ENCODE measurements at regions not wholly inside any gene's neighbourhood (a gene's known extent, or its start where the extent isn't known, plus 50 kb on each side); places are given as distances from the start of the nearest gene placed in this dataset.

DNA sequence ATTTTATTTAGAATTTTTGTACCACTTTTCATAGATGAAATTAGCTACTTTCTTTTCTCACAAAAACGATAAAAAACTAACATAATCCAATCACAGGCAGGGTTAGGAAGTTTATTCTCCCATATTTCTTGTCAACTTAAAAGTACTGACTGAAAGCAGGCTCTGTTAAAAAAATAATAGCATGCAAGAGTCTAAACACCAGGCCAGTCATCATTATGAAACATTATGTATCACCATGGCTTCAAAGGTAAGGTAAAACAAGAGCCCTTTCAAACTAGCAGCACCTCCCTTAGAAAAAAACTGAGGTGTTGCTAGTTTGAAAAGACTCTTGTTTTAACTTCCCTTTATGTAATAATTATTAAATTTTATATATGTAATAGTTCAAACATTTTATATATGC, 848.0 kb downstream of the RNF144A start:
- no peak overlapping the region for H3K4me3 ChIP-seq
- no peak overlapping the region for H3K27ac ChIP-seq
- H3K4me1 ChIP-seq (replicated peaks), result no peaks in the 10 kb centered on the region
- no peak for DNase-seq (ENCODE audit: low read depth in 1 of 2, low spot score in 2 of 2)
- no peaks in the 10 kb centered on the region for H3K36me3 ChIP-seq
- 0 out of 2 replicates have a peak, but pooled peaks cover 3% of the 10 kb centered on the region for H3K9me3 ChIP-seq (replicated peaks)
- H3K27me3 ChIP-seq (replicated peaks), result no peaks in the 10 kb centered on the region

DNA sequence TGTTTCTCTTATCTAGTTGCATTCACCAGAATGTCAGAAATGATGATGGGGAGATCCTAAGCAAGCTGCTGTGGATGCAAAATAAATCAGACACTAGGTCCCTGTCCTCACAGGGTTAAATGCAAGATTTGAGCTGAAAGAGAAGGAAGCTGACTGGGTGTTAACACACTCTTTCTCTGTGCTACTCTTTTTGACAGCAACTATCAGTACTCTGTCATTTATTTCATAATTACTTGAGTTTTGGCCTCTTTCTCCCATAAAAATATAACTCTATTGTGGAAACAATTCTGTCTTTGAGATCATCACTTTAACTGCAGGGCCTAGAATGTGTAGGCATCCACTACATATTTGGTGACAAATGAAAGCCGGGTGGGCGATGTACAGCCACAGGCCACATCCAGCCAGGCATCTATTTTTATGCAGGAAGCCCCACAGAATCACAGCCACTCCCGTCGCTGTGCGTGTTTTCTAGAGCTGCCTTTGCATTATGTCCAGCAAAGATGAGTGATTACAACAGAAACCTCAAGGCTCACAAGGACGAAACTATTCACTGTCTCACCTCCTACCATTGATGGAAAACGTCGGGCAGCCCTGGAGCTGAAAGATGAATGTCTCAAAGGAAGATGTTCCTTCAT, 849.0 kb downstream of the RNF144A start:
- Histone ChIP-seq H3K4me1 (replicated peaks) (no peaks in the 10 kb centered on the region), H3K9me3 (replicated peaks) (0 out of 2 replicates have a peak, but pooled peaks cover 3% of the 10 kb centered on the region), H3K4me3 (no peak overlapping the region), H3K36me3 (no peaks in the 10 kb centered on the region), H3K27me3 (replicated peaks) (no peaks in the 10 kb centered on the region), H3K27ac (no peak overlapping the region)
- no peak for DNase-seq (ENCODE audit: low read depth in 1 of 2, low spot score in 2 of 2)

DNA sequence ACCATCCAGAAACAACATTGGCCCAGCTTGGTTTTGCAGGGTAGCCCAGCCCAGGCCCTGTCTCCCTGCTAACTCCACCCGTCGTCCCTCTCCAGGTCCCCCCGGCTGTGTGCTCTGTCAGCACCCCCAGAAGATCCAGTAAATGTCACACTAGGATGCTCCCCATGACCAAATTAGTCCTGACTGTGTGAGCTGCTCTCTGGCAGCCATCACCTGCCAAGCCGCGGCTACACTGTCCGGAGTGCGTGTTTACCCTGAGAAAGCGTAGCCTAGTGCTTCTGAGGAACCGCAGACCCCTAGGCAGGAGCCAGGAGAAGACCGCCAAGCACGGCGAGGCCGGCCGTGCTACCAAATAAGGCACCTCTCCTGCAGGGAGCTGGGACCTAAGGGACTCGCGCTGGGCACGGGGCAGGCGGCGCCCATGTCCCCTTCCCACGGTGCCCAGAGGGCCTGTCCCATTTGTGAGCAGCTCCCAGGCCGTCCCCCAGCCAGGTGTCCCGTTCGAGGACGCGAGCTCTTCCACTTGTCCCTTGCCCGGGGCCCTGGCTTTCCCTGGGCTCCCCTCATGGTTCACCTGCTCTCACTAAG, 849.9 kb downstream of the RNF144A start:
- Histone ChIP-seq H3K27me3 (replicated peaks) (no peaks in the 10 kb centered on the region), H3K4me1 (replicated peaks) (no peaks in the 10 kb centered on the region), H3K9me3 (replicated peaks) (0 out of 2 replicates have a peak, but pooled peaks cover 3% of the 10 kb centered on the region), H3K36me3 (no peaks in the 10 kb centered on the region), H3K27ac (no peak overlapping the region), H3K4me3 (no peak overlapping the region)
- no peak for DNase-seq (ENCODE audit: low read depth in 1 of 2, low spot score in 2 of 2)

DNA sequence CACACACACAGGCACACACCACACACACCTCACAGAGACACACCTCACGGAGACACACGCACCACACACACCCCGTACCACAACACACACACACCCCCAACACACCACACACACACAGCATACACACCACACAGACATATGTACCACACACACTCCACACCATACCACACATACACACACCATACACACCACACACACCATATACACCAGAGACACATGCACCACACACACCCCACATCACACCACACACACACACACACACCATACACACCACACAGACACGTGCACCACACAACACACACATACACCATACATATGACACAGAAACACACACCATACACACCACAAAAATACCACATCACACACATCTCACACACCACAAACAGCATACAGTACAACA, 850.7 kb downstream of the RNF144A start:
- Histone ChIP-seq H3K27ac (no peak overlapping the region), H3K9me3 (replicated peaks) (0 out of 2 replicates have a peak, but pooled peaks cover 3% of the 10 kb centered on the region), H3K4me1 (replicated peaks) (no peaks in the 10 kb centered on the region), H3K27me3 (replicated peaks) (no peaks in the 10 kb centered on the region), H3K36me3 (no peaks in the 10 kb centered on the region), H3K4me3 (no peak overlapping the region)
- DNase-seq (ENCODE audit: low read depth in 1 of 2, low spot score in 2 of 2), result no peak

DNA sequence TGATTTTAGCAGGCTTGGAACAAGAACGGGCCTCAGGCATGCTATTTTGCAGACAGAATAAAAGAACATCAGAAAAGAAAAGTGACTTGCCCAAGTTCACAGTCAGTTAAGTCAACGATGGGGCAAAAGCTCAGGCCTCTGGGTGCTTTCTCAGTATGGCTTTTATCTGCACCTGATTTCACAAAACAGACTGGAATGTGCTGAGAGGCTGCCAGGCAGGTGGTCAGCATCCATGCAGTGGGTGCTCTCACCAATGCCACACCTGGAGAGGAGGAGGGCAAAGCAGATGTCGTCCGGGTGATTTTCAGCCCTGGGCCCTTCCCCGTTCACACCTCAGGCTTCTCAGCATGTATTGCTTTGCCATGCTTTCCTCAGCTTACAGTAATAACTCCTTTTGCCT, 854.6 kb downstream of the RNF144A start:
- Histone ChIP-seq H3K9me3 (replicated peaks) (no peaks in the 10 kb centered on the region), H3K36me3 (no peaks in the 10 kb centered on the region), H3K27ac (no peak overlapping the region), H3K4me1 (replicated peaks) (no peaks in the 10 kb centered on the region), H3K27me3 (replicated peaks) (no peaks in the 10 kb centered on the region), H3K4me3 (no peak overlapping the region)
- DNase-seq (ENCODE audit: low read depth in 1 of 2, low spot score in 2 of 2), result no peak

DNA sequence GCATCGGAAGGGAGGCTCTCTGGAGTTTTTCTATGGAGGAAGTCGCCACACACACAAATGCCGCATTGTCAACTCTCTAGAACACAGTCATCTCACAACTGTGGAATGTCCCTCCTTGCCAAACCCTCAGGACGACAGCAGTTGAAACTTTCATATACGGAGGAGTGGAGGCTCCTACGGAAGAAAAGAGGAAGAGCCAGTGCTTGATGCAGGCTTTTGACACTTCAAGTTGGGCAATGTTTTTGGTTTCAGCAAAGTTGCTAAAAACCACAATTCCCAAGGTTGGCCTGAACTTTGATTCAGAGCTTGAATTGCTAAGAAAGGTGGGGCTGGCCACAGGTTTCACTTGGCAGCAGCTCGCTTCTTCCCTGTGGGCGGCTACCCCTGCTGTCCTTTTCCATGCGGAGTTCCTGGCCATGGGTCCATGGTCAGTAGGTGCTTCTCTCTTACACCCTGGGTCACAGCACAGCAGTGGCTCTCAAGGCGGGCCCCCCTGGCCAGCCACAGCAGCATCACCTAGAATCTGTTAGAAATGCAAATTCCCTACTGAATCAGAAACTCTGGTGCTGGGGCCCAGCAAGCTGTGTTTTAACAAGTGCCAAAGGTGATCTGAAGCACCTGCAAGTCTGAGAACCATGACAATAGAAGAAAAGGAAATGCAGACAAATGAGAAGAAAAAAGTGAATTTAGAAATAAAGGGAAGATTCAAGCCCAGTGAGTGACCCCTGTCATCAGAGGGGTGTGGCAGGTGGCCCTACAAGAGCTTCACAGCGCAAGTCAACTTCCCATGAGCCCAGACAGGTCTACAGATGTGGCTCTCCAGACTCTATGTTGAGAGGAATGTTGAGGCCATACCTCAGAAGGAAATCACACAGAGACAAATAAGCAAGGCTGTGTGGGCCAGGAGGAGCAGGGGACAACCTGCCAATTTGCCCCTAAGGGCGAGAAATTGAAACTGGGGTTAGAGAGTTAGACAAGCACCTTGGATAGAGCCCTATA, 856.4 kb downstream of the RNF144A start:
- DNase-seq (ENCODE audit: low read depth in 1 of 2, low spot score in 2 of 2), result no peak
- H3K4me3 ChIP-seq, result no peak overlapping the region
- H3K9me3 ChIP-seq (replicated peaks), result no peaks in the 10 kb centered on the region
- no peaks in the 10 kb centered on the region for H3K36me3 ChIP-seq
- H3K27me3 ChIP-seq (replicated peaks), result no peaks in the 10 kb centered on the region
- H3K27ac ChIP-seq, result no peak overlapping the region
- no peaks in the 10 kb centered on the region for H3K4me1 ChIP-seq (replicated peaks)

DNA sequence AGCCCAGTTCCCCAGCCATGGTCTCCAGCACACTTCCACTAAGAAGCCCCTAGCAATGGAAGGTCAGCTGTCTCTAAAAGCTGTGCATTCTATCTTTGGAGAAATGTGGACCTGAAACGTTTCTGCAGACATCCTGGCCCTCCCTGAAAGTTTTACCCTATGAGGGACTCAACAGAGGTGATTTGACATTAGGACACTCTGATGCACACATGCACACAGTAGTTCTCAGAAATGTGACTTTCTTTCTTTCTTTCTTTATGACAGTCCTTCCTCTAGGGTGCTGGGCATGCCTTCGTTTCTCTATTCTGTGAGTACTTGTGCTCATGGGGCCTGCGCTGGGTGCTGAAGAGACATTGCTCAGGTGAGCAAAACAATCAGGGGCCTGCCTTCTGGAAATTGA, 857.3 kb downstream of the RNF144A start:
- H3K27ac ChIP-seq, result no peak overlapping the region
- no peaks in the 10 kb centered on the region for H3K27me3 ChIP-seq (replicated peaks)
- no peak for DNase-seq (ENCODE audit: low read depth in 1 of 2, low spot score in 2 of 2)
- no peaks in the 10 kb centered on the region for H3K36me3 ChIP-seq
- H3K4me3 ChIP-seq, result no peak overlapping the region
- no peaks in the 10 kb centered on the region for H3K9me3 ChIP-seq (replicated peaks)
- H3K4me1 ChIP-seq (replicated peaks), result no peaks in the 10 kb centered on the region

DNA sequence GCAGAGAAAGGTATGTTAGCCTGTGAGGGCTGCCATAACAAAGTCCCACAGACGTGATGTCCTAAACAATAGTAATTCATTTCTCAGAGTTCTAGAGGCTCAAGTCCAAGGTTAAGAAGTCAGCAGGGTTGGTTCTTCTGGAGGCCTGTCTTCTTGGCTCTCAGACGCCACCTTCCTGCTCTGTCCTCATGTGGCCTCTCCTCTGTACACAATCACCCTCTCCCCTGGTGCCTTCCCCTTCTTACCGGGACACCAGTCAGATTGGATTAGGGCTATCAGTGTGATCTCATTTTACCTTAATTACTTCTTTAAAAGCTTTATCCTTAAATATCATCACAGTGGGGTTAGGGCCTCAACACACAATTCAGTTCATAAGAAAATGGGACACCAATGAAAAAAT, 860.5 kb downstream of the RNF144A start:
- H3K27me3 ChIP-seq (replicated peaks), result no peaks in the 10 kb centered on the region
- DNase-seq (ENCODE audit: low read depth in 1 of 2, low spot score in 2 of 2), result no peak
- no peaks in the 10 kb centered on the region for H3K4me1 ChIP-seq (replicated peaks)
- H3K36me3 ChIP-seq, result no peaks in the 10 kb centered on the region
- H3K27ac ChIP-seq, result no peak overlapping the region
- no peak overlapping the region for H3K4me3 ChIP-seq
- H3K9me3 ChIP-seq (replicated peaks), result no peaks in the 10 kb centered on the region

DNA sequence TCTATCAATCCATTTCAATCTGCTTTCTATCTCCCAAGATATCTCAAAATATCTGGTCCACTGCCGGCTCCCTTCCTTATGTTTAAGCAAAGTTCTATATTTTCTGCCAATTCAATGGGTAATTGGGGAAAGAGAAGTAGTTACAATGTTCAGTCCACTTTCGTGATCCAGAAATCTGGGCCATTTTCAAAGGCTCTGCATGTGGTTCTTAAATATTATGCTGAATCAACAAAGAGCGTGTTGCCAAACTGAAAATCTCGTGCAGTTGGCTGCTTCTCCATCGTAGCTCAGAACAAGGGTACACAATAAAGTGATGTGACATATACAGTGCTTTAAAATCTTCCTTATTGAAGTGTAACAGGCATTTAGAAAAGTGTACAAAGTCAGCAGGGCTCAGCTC, 863.1 kb downstream of the RNF144A start:
- H3K36me3 ChIP-seq, result no peaks in the 10 kb centered on the region
- H3K4me3 ChIP-seq, result no peak overlapping the region
- H3K27ac ChIP-seq, result no peak overlapping the region
- no peaks in the 10 kb centered on the region for H3K4me1 ChIP-seq (replicated peaks)
- no peak for DNase-seq (ENCODE audit: low read depth in 1 of 2, low spot score in 2 of 2)
- no peaks in the 10 kb centered on the region for H3K27me3 ChIP-seq (replicated peaks)
- H3K9me3 ChIP-seq (replicated peaks), result no peaks in the 10 kb centered on the region

DNA sequence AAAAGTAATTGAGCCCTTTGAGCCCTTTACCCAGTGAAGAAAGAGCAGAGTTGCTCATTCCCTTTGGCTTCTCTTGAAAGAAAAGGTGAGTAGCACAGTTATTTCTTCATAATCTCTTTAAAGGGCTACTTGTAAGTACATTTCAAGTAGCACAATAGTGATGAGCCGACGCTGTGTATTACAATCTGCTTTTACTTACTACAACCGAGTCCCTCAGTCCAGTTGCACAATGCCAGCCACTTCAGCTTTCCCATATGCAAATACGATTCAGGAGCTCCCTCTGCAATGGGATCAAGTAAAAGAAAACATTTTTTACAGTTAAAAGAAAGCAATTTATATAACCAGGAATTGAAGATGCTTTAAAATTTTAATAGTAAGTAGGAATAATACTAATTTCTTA, 868.5 kb downstream of the RNF144A start:
- Histone ChIP-seq H3K36me3 (no peaks in the 10 kb centered on the region), H3K4me1 (replicated peaks) (no peaks in the 10 kb centered on the region), H3K27ac (no peak overlapping the region), H3K9me3 (replicated peaks) (no peaks in the 10 kb centered on the region), H3K27me3 (replicated peaks) (no peaks in the 10 kb centered on the region), H3K4me3 (no peak overlapping the region)
- no peak for DNase-seq (ENCODE audit: low read depth in 1 of 2, low spot score in 2 of 2)

DNA sequence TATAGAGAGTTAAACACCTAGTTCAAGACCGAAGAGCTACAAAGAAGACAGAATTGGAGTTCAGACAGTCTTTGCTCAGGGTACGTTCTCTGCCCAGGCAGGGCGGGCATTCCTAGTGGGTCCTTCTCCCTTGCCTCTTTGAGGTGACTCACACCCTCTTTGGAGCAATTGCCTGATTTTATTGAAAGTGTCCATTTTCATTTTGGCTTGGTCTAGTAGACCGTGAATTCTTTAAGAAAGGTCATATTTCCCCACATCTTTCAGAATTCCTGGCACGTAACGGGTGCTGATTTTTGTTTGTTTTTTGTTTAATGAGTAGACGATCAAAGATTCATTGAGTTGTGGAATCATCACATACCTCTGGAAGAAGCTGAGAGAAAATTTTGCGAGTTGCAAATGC, 871.5 kb downstream of the RNF144A start:
- no peaks in the 10 kb centered on the region for H3K36me3 ChIP-seq
- no peak overlapping the region for H3K27ac ChIP-seq
- no peak overlapping the region for H3K4me3 ChIP-seq
- no peaks in the 10 kb centered on the region for H3K9me3 ChIP-seq (replicated peaks)
- DNase-seq (ENCODE audit: low read depth in 1 of 2, low spot score in 2 of 2), result no peak
- no peaks in the 10 kb centered on the region for H3K4me1 ChIP-seq (replicated peaks)
- no peaks in the 10 kb centered on the region for H3K27me3 ChIP-seq (replicated peaks)

DNA sequence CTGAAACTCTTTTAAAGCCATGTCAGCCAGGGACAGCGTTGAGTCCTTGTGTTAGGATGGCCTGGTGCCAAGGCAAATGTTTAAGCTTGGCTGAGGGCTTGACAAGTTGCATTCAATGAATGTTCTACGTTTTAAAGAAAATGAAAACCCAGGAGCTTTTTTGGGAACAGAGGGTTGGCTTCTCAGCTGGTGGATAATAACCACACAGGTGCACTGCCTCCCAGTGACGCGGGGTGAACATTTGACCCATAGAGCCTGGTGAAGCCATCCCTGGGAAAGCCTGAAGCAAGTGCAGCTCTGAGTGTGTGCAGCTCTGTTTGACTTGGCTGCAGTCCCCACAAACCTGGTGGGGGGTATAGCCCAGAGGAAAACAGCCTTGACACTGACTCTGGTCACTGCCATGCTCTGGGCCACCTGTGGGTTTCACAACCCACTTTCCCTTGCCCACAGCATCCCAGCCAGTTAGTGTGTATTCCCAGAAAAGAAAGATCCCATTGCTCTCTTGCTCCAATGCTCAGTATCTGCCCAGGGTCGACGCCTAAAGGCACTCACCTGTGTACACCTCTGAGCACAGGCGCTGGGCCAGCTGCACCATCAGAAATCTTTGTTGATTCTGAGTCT, 874.9 kb downstream of the RNF144A start:
- no peaks in the 10 kb centered on the region for H3K36me3 ChIP-seq
- no peaks in the 10 kb centered on the region for H3K9me3 ChIP-seq (replicated peaks)
- H3K27ac ChIP-seq, result no peak overlapping the region
- no peaks in the 10 kb centered on the region for H3K27me3 ChIP-seq (replicated peaks)
- H3K4me3 ChIP-seq, result no peak overlapping the region
- no peak for DNase-seq (ENCODE audit: low read depth in 1 of 2, low spot score in 2 of 2)
- H3K4me1 ChIP-seq (replicated peaks), result no peaks in the 10 kb centered on the region

DNA sequence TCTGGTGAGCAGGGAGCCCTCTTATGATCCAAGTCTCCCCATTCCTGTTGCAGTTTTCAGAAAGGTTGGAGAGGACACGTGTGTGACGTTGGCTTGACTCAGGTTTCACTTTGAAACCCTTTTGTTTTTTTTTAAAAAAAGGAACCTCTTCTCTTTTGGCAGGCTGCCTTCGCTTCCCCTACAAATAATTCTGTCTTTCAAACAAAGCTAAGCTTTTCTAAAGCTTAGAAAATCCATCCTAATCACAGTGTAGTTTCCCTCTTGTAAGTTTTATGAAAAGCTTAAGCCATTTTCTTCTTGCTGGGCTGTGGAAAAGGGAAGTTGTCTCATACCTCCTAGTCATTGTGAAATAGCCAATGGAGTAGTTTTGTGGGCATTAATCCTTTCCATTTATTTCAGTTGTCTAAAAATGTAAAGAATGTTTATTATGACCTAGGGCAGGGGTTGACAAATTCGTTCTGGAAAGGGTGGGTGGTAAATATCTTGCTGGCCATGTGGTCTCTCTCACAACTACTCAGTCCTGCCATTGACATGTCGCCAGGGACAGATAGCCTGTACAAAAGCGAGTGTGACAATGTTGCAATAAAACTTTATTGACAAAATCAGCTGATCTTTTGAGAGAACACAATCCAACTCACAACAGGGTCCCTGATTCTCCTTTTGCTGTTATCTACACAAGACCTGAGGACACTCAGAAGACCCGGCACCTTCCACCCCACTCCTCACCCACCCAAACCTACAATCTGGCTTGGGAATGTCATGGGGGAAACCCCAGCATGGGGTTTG, 878.8 kb downstream of the RNF144A start:
- Histone ChIP-seq H3K4me1 (replicated peaks) (no peaks in the 10 kb centered on the region), H3K4me3 (no peak overlapping the region), H3K27me3 (replicated peaks) (no peaks in the 10 kb centered on the region), H3K27ac (no peak overlapping the region), H3K36me3 (no peaks in the 10 kb centered on the region), H3K9me3 (replicated peaks) (no peaks in the 10 kb centered on the region)
- peak in 1 of 2 experiments; percentile 10 for DNase-seq (ENCODE audit: low read depth in 1 of 2, low spot score in 2 of 2)

Data from SJSA1 (cell line).